Urinary bladder (tissue), 3 donors: ENCODE measurements at regions not wholly inside any gene's neighbourhood (a gene's known extent, or its start where the extent isn't known, plus 50 kb on each side); places are given as distances from the start of the nearest gene placed in this dataset.
"Not testable (repeated sequence)": the region's sequence is repeated elsewhere in the genome, so short reads cannot be mapped to it uniquely, and the experiment has no call there.

Experiments
- DNase-seq: peaks from one replicate; pipeline ENCODE4 v3.0.0-alpha.2; 2015; ENCODE audit errors: extremely low spot score
- H3K27ac ChIP-seq: one replicate; pipeline ENCODE4 v1.5.1; 2013; ENCODE audit warnings: low read depth, mild to moderate bottlenecking, moderate library complexity
- H3K36me3 ChIP-seq: one replicate; pipeline ENCODE4 v1.6.1; 2013; ENCODE audit warnings: mild to moderate bottlenecking, moderate library complexity; ENCODE audit not compliant: insufficient read depth
- H3K4me1 ChIP-seq: one replicate; pipeline ENCODE4 v1.6.1; 2013; ENCODE audit warnings: mild to moderate bottlenecking, moderate library complexity; ENCODE audit not compliant: insufficient read depth
- H3K4me3 ChIP-seq: one replicate; pipeline ENCODE4 v1.5.1; 2013; ENCODE audit warnings: low read depth, low read length
- WGBS: extraction: QIAGEN DNeasy Blood & Tissue Kit; methylation state at CpG from one replicate; pipeline ENCODE4 v1.1.7; 2013; 5-methylcytosine and 5-hydroxymethylcytosine counted together
- donor health status: healthy with polysubstance abuse.
- donor health status: healthy.

DNA sequence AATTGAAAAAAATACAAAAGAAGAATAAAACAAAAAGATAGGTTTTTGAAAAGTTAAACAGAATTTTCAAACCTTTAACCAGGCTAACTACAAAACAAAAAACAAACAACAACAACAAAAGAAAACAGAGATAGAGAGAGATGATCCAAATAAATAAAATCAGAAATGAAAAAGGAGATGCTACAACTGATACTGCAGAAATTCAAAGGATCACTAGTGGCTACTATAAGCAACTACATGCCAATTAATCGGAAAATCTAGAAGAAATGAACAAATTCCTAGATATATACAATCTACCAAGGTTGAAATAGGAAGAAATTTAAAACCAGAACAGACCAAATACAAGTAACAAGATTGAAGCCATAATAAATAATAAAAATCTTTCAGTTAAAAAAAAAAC is 326.8 kb upstream of the VSTM2A start:
- Histone ChIP-seq H3K4me3 (no peak overlapping the region), H3K27ac (no peak overlapping the region), H3K36me3 (no peaks in the 10 kb centered on the region), H3K4me1 (no peaks in the 10 kb centered on the region)
- WGBS: 65% methylated on average over 1 of the region's 1 CpG
- DNase-seq: no peak

DNA sequence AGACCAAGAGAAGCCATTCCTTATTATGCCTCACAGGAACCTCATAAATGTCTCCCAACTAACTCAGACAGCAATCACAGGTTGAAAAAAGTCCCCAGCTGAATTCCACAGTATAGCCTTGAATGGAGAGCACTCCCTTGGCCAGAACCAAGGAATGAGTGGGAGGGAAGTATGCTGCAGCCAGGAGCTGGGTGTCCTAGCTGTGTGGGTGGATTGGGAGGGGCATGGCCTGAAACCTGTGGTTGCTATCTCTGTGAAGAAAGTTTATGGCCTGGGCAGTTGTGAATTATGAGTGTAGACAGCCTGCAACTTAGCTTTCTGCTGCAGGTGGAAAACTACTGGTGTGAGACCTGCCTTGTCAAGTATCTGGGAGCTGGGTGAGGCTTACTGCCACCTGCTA is 316.1 kb upstream of the VSTM2A start:
- not testable (repeated sequence) for H3K27ac ChIP-seq, H3K4me3 ChIP-seq, H3K4me1 ChIP-seq, DNase-seq, H3K36me3 ChIP-seq

DNA sequence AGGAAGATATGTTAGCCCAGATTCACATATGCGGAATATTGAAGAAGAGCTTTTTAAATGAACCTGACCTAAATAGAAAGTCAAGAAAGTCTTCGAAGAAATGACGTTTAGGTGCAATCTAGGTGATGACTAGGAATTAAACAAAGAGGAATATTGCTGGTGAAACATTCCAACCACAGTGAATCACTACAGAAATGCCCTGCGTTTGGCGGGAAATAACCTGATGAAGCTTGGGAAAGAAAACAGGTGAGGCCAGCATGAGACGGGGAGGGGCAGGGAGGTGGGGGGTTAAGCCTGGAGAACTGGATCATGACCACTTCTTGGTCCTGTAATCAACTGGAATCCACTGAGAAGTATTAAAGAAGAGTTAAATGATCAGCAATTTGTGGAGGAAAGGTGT is 299.4 kb upstream of the VSTM2A start:
- WGBS: 94% methylated on average over 6 of the region's 6 CpGs
- no peaks in the 10 kb centered on the region for H3K36me3 ChIP-seq

GRCh38 chr7:54245020-54245419 is 297.2 kb upstream of the VSTM2A start:
- no peaks in the 10 kb centered on the region for H3K4me1 ChIP-seq
- WGBS: 89% methylated on average over 1 of the region's 1 CpG
- H3K4me3 ChIP-seq: no peak overlapping the region
- H3K27ac ChIP-seq: no peak overlapping the region
- H3K36me3 ChIP-seq: no peaks in the 10 kb centered on the region
- DNase-seq: no peak

More for the DNA sequence above, 299.4 kb upstream of the VSTM2A start:
- Histone ChIP-seq H3K4me3 (no peak overlapping the region), H3K4me1 (no peaks in the 10 kb centered on the region), H3K27ac (no peak overlapping the region)
- no peak for DNase-seq

DNA sequence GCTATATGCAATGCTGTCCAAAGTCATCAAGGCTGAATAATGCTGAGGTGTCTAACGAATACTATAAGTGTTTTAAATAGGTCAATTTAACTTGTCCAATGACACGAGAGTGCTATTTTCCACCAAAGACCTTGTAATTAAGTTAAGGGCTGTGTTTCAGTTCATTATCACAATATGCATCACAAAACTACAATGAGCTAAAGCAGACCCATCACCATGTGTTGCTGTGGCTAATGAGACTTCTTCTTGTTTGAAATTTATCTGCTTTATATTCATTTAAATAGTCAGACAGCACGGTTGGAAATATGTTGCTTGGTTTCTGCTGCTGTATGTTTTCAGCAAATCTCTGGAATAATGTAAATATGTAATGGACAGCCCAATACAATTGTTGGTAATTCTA is 292.5 kb upstream of the VSTM2A start:
- 76% methylated on average over 3 of the region's 3 CpGs for WGBS
- no peaks in the 10 kb centered on the region for H3K36me3 ChIP-seq

DNA sequence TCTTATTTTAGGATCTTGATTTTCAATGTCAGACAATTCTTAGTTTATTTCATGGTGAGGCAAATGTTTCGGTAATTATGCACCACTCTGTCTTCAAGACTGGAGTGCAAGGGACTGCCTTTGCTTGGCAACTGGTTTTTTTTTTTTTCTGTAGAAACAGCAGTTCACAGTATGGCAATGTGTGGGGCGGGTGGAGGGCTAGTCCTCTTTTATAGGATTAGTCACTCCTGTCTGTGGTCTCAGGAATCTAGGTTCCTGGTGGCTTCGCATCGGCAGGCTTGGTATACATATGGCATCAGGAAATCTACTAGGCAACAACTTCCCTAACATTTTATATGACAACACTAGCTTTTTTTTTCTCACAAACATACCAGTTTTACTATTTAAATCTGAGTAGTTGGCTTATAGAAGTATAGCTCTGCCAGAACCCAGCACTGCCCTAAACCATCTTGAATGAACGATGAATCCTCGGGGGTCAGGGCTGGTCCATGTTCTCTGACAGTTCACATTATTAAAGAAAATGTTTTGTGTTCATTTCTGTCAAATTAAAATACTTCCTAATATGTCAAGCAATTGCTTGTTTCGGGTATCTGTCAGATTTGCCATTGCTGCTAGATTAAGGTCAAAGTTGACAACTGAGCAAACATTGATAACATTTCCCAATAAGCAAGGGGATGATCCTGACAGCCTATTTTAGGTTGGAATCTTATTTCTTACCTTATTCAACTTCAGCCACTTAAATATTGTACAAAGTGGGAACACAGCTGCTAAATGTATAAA is 289.7 kb upstream of the VSTM2A start:
- Histone ChIP-seq H3K27ac (no peak overlapping the region), H3K4me3 (no peak overlapping the region), H3K36me3 (no peaks in the 10 kb centered on the region), H3K4me1 (no peaks in the 10 kb centered on the region)
- no peak for DNase-seq
- WGBS: 71% methylated on average over 7 of the region's 7 CpGs

More for the DNA sequence above, 292.5 kb upstream of the VSTM2A start:
- Histone ChIP-seq H3K27ac (no peak overlapping the region), H3K4me3 (no peak overlapping the region), H3K4me1 (no peaks in the 10 kb centered on the region)
- DNase-seq: no peak

DNA sequence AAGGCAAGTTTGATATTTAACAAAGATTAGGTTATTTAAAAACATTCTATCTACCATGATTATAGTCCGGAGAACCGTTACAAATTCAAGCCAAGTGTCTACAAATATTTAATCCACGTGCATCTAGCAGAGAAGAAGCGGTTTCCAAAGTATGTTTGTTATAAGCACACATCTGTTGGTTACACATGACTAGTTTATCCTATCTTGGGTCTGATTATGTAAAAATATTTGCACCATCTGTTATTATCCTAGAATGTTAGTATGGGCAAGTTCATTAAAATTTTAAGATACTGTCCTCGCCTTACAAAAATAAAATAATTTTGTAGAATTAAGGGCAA is 289.2 kb upstream of the VSTM2A start:
- no peaks in the 10 kb centered on the region for H3K36me3 ChIP-seq
- no peak overlapping the region for H3K4me3 ChIP-seq
- DNase-seq: no peak
- H3K4me1 ChIP-seq: no peaks in the 10 kb centered on the region
- WGBS: 57% methylated on average over 5 of the region's 5 CpGs
- no peak overlapping the region for H3K27ac ChIP-seq

DNA sequence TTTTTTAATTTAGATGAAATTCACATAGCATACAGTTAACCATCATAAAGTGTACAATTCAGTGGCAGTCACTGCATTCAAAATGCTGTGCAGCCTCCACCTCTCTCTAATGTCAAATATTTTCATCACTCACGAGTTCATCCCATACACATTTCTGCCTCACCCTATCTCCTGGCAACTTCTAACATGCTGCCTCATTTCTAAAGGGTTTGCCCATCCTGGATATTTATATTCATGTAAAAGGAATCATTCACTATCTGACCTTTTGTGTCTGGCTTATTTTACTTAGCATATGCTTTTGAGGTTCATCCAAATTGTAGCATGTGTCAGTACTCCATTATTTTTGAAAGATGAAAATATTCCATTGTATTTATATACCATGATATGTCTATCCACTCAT is 286.9 kb upstream of the VSTM2A start:
- 64% methylated on average over 1 of the region's 1 CpG for WGBS
- no peak overlapping the region for H3K27ac ChIP-seq

DNA sequence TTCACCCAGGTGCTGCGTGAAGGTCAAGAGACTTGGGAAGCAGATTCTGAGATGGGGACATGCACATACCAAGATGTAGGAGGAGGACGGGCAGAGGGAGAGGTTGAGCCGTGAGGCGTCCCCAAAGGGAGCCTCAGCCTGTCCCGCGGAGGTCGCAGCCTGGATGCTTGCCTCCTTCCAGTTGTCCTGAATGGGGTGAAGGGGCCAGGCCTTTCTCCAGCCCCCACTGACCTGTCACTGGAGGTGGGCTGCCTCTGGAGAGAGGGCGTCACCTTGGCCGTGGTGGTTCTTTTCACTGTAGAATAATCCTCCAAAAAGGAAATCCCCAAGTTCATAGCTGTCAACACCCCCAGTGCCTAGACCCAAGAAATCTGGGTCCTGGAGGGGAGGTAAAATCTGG is 283.0 kb upstream of the VSTM2A start:
- DNase-seq: no peak
- H3K36me3 ChIP-seq: no peaks in the 10 kb centered on the region
- WGBS: 96% methylated on average over 9 of the region's 9 CpGs

More for the DNA sequence above, 286.9 kb upstream of the VSTM2A start:
- no peak for DNase-seq
- Histone ChIP-seq H3K4me1 (no peaks in the 10 kb centered on the region), H3K4me3 (no peak overlapping the region), H3K36me3 (no peaks in the 10 kb centered on the region)

GRCh38 chr7:54260941-54261371 is 281.2 kb upstream of the VSTM2A start:
- no peaks in the 10 kb centered on the region for H3K36me3 ChIP-seq
- H3K4me1 ChIP-seq: no peaks in the 10 kb centered on the region
- no peak overlapping the region for H3K4me3 ChIP-seq
- 61% methylated on average over 1 of the region's 1 CpG for WGBS
- H3K27ac ChIP-seq: no peak overlapping the region
- DNase-seq: no peak

More for the DNA sequence above, 283.0 kb upstream of the VSTM2A start:
- Histone ChIP-seq H3K4me1 (no peaks in the 10 kb centered on the region), H3K27ac (no peak overlapping the region), H3K4me3 (no peak overlapping the region)

GRCh38 chr7:54278847-54279246 is 263.3 kb upstream of the VSTM2A start:
- H3K4me3 ChIP-seq: no peak overlapping the region
- no peaks in the 10 kb centered on the region for H3K4me1 ChIP-seq
- H3K27ac ChIP-seq: no peak overlapping the region
- whole genome bisulfite sequencing: 68% methylated on average over 1 of the region's 1 CpG
- H3K36me3 ChIP-seq: no peaks in the 10 kb centered on the region
- DNase-seq: no peak

- 42% methylated on average over 8 of the region's 8 CpGs for WGBS
- Histone ChIP-seq H3K4me3 (no peak overlapping the region), H3K36me3 (no peaks in the 10 kb centered on the region), H3K4me1 (no peaks in the 10 kb centered on the region), H3K27ac (no peak overlapping the region)
- no peak for DNase-seq
These were observed 249.8 kb upstream of the VSTM2A start for GRCh38 chr7:54292171-54292925.

GRCh38 chr7:54299426-54299825 is 242.7 kb upstream of the VSTM2A start:
- no peak overlapping the region for H3K4me3 ChIP-seq
- WGBS: 89% methylated on average over 4 of the region's 4 CpGs
- H3K36me3 ChIP-seq: no peaks in the 10 kb centered on the region
- DNase-seq: no peak
- no peak overlapping the region for H3K27ac ChIP-seq
- H3K4me1 ChIP-seq: no peaks in the 10 kb centered on the region

- not testable (repeated sequence) for H3K36me3 ChIP-seq, H3K4me1 ChIP-seq, H3K27ac ChIP-seq, H3K4me3 ChIP-seq, DNase-seq
These were observed 226.2 kb upstream of the VSTM2A start for GRCh38 chr7:54315955-54316354.
